ENCODE measurements at regions not wholly inside any gene's neighbourhood (a gene's known extent, or its start where the extent isn't known, plus 50 kb on each side); places are given as distances from the start of the nearest gene placed in this dataset.

DNA sequence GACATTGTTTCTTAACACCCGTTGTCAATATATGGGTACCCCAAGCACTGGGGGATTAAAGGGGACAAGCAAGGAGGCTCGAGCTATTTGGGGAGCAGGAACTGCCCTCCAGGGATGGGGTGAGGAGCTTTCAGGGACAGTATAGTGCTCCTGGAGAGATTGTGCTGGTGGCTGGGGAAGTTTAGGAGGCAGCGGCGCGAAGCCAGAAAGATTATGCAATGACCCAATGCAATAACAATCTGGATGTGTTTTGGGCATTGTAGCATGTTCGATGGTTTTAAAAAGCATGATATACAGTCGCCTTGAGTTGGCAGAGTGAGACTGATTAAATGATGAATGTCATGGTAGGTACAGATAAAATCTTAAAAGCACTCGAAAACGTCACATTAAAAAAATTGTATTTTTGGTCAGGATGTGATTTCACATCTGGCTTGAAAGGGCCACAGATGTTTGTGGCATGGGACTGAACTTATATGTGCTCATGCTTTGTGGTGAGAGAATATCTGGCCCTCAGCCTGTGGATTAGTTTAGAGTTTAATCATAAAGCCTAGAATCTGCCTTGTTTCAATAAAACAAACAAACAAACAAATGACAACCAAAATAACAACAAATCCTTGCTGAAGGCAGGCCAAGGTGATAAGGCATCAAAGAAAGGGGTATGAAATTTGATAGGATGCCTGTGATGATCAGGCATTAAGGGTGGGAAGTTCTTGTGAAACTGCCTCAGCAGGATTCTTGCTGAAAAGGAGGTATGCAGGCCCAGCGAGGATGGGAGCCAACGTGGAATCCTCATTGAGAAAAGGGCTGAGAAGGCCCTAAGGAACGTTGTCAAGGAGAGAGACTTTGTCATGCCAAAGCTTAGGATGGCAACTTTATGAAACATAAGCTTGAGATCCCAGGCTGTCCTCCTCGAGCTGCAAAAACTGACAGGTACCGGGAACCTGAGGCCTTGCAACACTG lies 417.1 kb upstream of the KLF6 start:
- TF ChIP-seq CTCF (IDR thresholded peaks at IDR 0.05; ENCODE audit: low read depth, low read length, missing input control) = no peak
- TF ChIP-seq RAD21 (IDR thresholded peaks at IDR 0.05) = no peak
- TF ChIP-seq, protein P1, sequence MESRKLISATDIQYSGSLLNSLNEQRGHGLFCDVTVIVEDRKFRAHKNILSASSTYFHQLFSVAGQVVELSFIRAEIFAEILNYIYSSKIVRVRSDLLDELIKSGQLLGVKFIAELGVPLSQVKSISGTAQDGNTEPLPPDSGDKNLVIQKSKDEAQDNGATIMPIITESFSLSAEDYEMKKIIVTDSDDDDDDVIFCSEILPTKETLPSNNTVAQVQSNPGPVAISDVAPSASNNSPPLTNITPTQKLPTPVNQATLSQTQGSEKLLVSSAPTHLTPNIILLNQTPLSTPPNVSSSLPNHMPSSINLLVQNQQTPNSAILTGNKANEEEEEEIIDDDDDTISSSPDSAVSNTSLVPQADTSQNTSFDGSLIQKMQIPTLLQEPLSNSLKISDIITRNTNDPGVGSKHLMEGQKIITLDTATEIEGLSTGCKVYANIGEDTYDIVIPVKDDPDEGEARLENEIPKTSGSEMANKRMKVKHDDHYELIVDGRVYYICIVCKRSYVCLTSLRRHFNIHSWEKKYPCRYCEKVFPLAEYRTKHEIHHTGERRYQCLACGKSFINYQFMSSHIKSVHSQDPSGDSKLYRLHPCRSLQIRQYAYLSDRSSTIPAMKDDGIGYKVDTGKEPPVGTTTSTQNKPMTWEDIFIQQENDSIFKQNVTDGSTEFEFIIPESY (IDR thresholded peaks at IDR 0.05) = no peak
- no peak for TF ChIP-seq RXRA (IDR thresholded peaks at IDR 0.05)
- no peak for TF ChIP-seq FOXA2 (IDR thresholded peaks at IDR 0.05)

All from liver (tissue), 3 donors.